GM21786 (cell line): ENCODE measurements at regions not wholly inside any gene's neighbourhood (a gene's known extent, or its start where the extent isn't known, plus 50 kb on each side); places are given as distances from the start of the nearest gene placed in this dataset.

Experiments
- ATAC-seq: cut with Tn5 transposase; IDR thresholded peaks from one replicate; pipeline ENCODE4 v1.9.1; 2021; ENCODE audit not compliant: unreplicated experiment

GRCh38 chr13:21757763-21758162 lies 86.9 kb downstream of the FGF9 start:
- ATAC-seq = no peak

- ATAC-seq = no peak
Observed at GRCh38 chr13:21758441-21758840, 87.6 kb downstream of the FGF9 start.

GRCh38 chr13:21759463-21759862 lies 88.6 kb downstream of the FGF9 start:
- ATAC-seq = no peak

GRCh38 chr13:21759911-21760310 lies 89.0 kb downstream of the FGF9 start:
- no peak for ATAC-seq

- no peak for ATAC-seq
Observed at GRCh38 chr13:21761770-21762169, 90.9 kb downstream of the FGF9 start.

GRCh38 chr13:21762512-21762911 lies 91.6 kb downstream of the FGF9 start:
- ATAC-seq = no peak

GRCh38 chr13:21767032-21767431 lies 96.2 kb downstream of the FGF9 start:
- ATAC-seq = no peak

GRCh38 chr13:21771075-21771474 lies 100.2 kb downstream of the FGF9 start:
- ATAC-seq = no peak

GRCh38 chr13:21777166-21777565 lies 106.3 kb downstream of the FGF9 start:
- no peak for ATAC-seq

- no peak for ATAC-seq
Observed at GRCh38 chr13:21777813-21778212, 106.9 kb downstream of the FGF9 start.

GRCh38 chr13:21782736-21783135 lies 111.9 kb downstream of the FGF9 start:
- no peak for ATAC-seq

- no peak for ATAC-seq
Observed at GRCh38 chr13:21785990-21786389, 115.1 kb downstream of the FGF9 start.

- no peak for ATAC-seq
Observed at GRCh38 chr13:21796066-21796465, 125.2 kb downstream of the FGF9 start.

- no peak for ATAC-seq
Observed at GRCh38 chr13:21796775-21797514, 126.1 kb downstream of the FGF9 start.

GRCh38 chr13:21797736-21798135 lies 126.9 kb downstream of the FGF9 start:
- no peak for ATAC-seq

GRCh38 chr13:21798181-21798580 lies 127.3 kb downstream of the FGF9 start:
- ATAC-seq = no peak

- no peak for ATAC-seq
Observed at GRCh38 chr13:21799671-21800070, 128.8 kb downstream of the FGF9 start.

- no peak for ATAC-seq
Observed at GRCh38 chr13:21800837-21801616, 130.2 kb downstream of the FGF9 start.

GRCh38 chr13:21805733-21806132 lies 134.9 kb downstream of the FGF9 start:
- no peak for ATAC-seq

- ATAC-seq = no peak
Observed at GRCh38 chr13:21812192-21812626, 141.3 kb downstream of the FGF9 start.

GRCh38 chr13:21813110-21813509 lies 142.2 kb downstream of the FGF9 start:
- ATAC-seq = no peak

GRCh38 chr13:21813844-21814243 lies 143.0 kb downstream of the FGF9 start:
- ATAC-seq = no peak
